ENCODE measurements at regions not wholly inside any gene's neighbourhood (a gene's known extent, or its start where the extent isn't known, plus 50 kb on each side); places are given as distances from the start of the nearest gene placed in this dataset.

DNA sequence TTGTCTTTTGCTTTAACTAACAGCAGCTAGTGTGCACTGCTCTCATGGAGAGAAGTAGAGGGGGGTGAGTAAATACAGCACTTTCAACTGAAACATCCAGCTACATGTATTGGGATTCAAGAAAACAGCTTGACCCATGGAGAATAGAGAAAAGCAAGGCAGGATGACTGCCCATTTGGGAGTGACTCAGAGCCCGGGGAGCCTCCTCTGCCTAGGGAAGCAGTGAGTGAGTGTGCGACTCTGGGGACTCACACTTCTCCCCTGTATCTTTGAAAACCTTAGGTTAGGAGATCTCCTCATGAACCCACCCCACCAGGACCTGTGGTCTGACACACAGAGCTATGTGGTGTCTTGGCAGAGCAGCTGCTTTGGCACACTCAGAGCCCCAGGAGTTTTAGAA, 82.0 kb upstream of the PTGFR start:
- TF ChIP-seq, protein P1, sequence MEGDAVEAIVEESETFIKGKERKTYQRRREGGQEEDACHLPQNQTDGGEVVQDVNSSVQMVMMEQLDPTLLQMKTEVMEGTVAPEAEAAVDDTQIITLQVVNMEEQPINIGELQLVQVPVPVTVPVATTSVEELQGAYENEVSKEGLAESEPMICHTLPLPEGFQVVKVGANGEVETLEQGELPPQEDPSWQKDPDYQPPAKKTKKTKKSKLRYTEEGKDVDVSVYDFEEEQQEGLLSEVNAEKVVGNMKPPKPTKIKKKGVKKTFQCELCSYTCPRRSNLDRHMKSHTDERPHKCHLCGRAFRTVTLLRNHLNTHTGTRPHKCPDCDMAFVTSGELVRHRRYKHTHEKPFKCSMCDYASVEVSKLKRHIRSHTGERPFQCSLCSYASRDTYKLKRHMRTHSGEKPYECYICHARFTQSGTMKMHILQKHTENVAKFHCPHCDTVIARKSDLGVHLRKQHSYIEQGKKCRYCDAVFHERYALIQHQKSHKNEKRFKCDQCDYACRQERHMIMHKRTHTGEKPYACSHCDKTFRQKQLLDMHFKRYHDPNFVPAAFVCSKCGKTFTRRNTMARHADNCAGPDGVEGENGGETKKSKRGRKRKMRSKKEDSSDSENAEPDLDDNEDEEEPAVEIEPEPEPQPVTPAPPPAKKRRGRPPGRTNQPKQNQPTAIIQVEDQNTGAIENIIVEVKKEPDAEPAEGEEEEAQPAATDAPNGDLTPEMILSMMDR (IDR thresholded peaks at IDR 0.05; ENCODE audit: insufficient read depth, low read depth, low read length, missing control alignments), result no peak
- no peak overlapping the region for H3K4me3 ChIP-seq (ENCODE audit: low read length)
- peak; percentile 32 for DNase-seq (ENCODE audit: low read depth)

- no peak for DNase-seq (ENCODE audit: low read depth)
- no peak overlapping the region for H3K4me3 ChIP-seq (ENCODE audit: low read length)
- TF ChIP-seq, protein P1 (IDR thresholded peaks at IDR 0.05; ENCODE audit: insufficient read depth, low read depth, low read length, missing control alignments), result no peak
Observed at GRCh38 chr1:78410643-78411042, 80.1 kb upstream of the PTGFR start.

GRCh38 chr1:78411707-78412106, 79.1 kb upstream of the PTGFR start:
- H3K4me3 ChIP-seq (ENCODE audit: low read length), result no peak overlapping the region
- no peak for DNase-seq (ENCODE audit: low read depth)
- TF ChIP-seq, protein P1 (IDR thresholded peaks at IDR 0.05; ENCODE audit: insufficient read depth, low read depth, low read length, missing control alignments), result no peak

DNA sequence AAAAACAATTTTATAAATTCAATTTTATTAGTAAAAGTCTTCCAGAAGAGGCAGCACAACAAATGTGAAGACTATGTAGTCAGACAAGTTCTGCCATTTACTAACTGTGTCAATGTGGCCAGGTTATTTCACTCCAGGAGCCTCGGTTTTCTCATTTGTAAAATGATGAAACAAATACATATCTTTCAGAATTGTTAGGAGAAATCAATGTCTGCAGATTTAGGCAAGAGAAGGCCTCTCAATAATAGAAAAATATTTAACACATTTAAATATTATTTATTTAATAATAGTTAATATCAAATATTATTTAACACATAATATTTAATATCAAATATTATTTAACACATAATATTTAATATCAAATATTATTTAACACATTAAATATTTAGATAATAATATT, 75.6 kb upstream of the PTGFR start:
- TF ChIP-seq, protein P1 (IDR thresholded peaks at IDR 0.05; ENCODE audit: insufficient read depth, low read depth, low read length, missing control alignments), result no peak
- H3K4me3 ChIP-seq (ENCODE audit: low read length), result no peak overlapping the region
- no peak for DNase-seq (ENCODE audit: low read depth)

- no peak overlapping the region for H3K4me3 ChIP-seq (ENCODE audit: low read length)
- DNase-seq (ENCODE audit: low read depth), result no peak
- TF ChIP-seq, protein P1 (IDR thresholded peaks at IDR 0.05; ENCODE audit: insufficient read depth, low read depth, low read length, missing control alignments), result no peak
Observed at GRCh38 chr1:78419309-78419708, 71.5 kb upstream of the PTGFR start.

DNA sequence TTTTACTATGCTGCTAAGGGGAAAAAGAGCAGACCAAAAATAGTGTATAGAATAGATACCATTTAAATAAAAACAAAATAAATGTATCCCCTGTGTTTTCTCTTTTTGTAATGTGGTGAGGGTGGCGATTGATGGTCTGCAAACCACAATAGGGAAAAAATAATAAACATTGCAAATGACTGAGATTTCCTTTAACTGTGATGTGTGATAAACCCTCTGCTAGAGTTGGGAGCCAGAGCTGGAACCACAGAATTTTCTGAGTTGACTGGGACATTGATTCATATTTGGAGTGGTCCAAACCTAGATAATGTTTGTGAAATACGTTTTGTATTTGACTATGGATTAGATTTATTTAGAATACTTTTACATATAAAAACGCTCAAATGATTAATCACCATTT, 70.6 kb upstream of the PTGFR start:
- H3K4me3 ChIP-seq (ENCODE audit: low read length), result no peak overlapping the region
- TF ChIP-seq, protein P1 (IDR thresholded peaks at IDR 0.05; ENCODE audit: insufficient read depth, low read depth, low read length, missing control alignments), result no peak
- no peak for DNase-seq (ENCODE audit: low read depth)

DNA sequence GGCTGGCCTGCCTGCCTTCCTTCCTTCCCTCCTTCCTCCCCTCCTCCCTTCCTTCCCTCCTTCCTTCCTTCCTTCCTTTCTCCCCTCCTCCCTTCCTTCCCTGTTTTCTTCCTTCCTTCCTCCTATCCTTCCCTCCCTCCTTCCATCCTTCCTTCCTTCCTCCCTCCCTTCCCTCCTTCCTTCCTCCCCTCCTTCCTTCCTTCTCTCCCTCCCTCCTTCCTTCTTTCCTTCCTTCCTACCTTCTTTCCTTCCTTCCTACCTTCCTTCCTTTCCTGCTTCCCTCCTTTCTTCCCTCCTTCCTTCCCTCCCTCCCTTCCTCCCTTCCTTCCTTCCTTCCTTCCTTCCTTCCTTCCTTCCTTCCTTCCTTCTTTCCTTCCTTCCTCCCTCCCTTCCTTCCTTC, 70.1 kb upstream of the PTGFR start:
- TF ChIP-seq, protein P1 (IDR thresholded peaks at IDR 0.05; ENCODE audit: insufficient read depth, low read depth, low read length, missing control alignments), result no peak
- no peak overlapping the region for H3K4me3 ChIP-seq (ENCODE audit: low read length)
- no peak for DNase-seq (ENCODE audit: low read depth)

Data from epithelial cell of esophagus (primary cell).